ENCODE measurements at regions not wholly inside any gene's neighbourhood (a gene's known extent, or its start where the extent isn't known, plus 50 kb on each side); places are given as distances from the start of the nearest gene placed in this dataset.

GRCh38 chr6:108742041-108742440 is 106.2 kb upstream of the ARMC2 start:
- Histone ChIP-seq H3K36me3 (ENCODE audit: control insufficient read depth in 2 of 2, insufficient read depth in 2 of 2, low read length in 1 of 2) (no peaks in the 10 kb centered on the region), H3K27me3 (ENCODE audit: control insufficient read depth in 2 of 2, insufficient read depth in 1 of 2, low read length in 1 of 2) (no peaks in the 10 kb centered on the region), H3K4me1 (ENCODE audit: control insufficient read depth in 2 of 2, insufficient read depth in 2 of 2, low read length in 2 of 2) (no peaks in the 10 kb centered on the region), H3K9me3 (ENCODE audit: control insufficient read depth in 2 of 2, insufficient read depth in 1 of 2, low read length in 1 of 2) (no peaks in the 10 kb centered on the region), H3K4me3 (ENCODE audit: low read length in 2 of 2) (no peak overlapping the region), H3K27ac (ENCODE audit: low read depth in 1 of 2, low read length in 1 of 2) (no peak overlapping the region)
- WGBS = 41% methylated on average over 2 of the region's 2 CpGs
- DNase-seq (ENCODE audit: low read depth in 6 of 9, low spot score in 9 of 9) = no peak

- Histone ChIP-seq H3K9me3 (ENCODE audit: control insufficient read depth in 2 of 2, insufficient read depth in 1 of 2, low read length in 1 of 2) (no peaks in the 10 kb centered on the region), H3K4me1 (ENCODE audit: control insufficient read depth in 2 of 2, insufficient read depth in 2 of 2, low read length in 2 of 2) (no peaks in the 10 kb centered on the region), H3K36me3 (ENCODE audit: control insufficient read depth in 2 of 2, insufficient read depth in 2 of 2, low read length in 1 of 2) (no peaks in the 10 kb centered on the region), H3K4me3 (ENCODE audit: low read length in 2 of 2) (no peak overlapping the region), H3K27me3 (ENCODE audit: control insufficient read depth in 2 of 2, insufficient read depth in 1 of 2, low read length in 1 of 2) (no peaks in the 10 kb centered on the region), H3K27ac (ENCODE audit: low read depth in 1 of 2, low read length in 1 of 2) (no peak overlapping the region)
- WGBS = 95% methylated on average over 8 of the region's 8 CpGs
- no peak for DNase-seq (ENCODE audit: low read depth in 6 of 9, low spot score in 9 of 9)
Measured at GRCh38 chr6:108744244-108744972, 103.8 kb upstream of the ARMC2 start.

DNA sequence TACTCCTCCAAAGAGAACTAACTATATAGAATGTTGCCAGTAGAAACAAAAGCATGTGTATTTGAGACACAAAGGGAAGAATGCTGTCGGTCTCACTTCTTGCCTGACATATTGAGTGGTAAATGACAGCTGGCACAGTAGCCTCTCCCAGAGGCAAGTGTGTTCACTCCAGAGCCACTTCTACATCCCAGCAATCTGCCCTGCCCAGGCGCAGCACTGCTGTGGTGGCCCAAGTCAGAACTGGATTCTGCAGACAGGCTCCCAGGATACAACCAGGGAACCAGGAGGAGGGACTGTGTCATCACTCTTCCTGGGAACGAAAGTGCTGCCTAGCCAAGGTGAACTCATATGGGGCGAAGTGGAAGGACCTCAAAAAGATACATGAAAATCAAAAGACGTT is 103.2 kb upstream of the ARMC2 start:
- DNase-seq (ENCODE audit: low read depth in 6 of 9, low spot score in 9 of 9) = no peak
- whole genome bisulfite sequencing = 96% methylated on average over 5 of the region's 5 CpGs
- no peaks in the 10 kb centered on the region for H3K4me1 ChIP-seq (ENCODE audit: control insufficient read depth in 2 of 2, insufficient read depth in 2 of 2, low read length in 2 of 2)
- no peaks in the 10 kb centered on the region for H3K27me3 ChIP-seq (ENCODE audit: control insufficient read depth in 2 of 2, insufficient read depth in 1 of 2, low read length in 1 of 2)
- no peak overlapping the region for H3K27ac ChIP-seq (ENCODE audit: low read depth in 1 of 2, low read length in 1 of 2)
- no peak overlapping the region for H3K4me3 ChIP-seq (ENCODE audit: low read length in 2 of 2)
- no peaks in the 10 kb centered on the region for H3K9me3 ChIP-seq (ENCODE audit: control insufficient read depth in 2 of 2, insufficient read depth in 1 of 2, low read length in 1 of 2)
- H3K36me3 ChIP-seq (ENCODE audit: control insufficient read depth in 2 of 2, insufficient read depth in 2 of 2, low read length in 1 of 2) = no peaks in the 10 kb centered on the region

- Histone ChIP-seq H3K36me3 (ENCODE audit: control insufficient read depth in 2 of 2, insufficient read depth in 2 of 2, low read length in 1 of 2) (no peaks in the 10 kb centered on the region), H3K9me3 (ENCODE audit: control insufficient read depth in 2 of 2, insufficient read depth in 1 of 2, low read length in 1 of 2) (no peaks in the 10 kb centered on the region), H3K27me3 (ENCODE audit: control insufficient read depth in 2 of 2, insufficient read depth in 1 of 2, low read length in 1 of 2) (no peaks in the 10 kb centered on the region), H3K4me1 (ENCODE audit: control insufficient read depth in 2 of 2, insufficient read depth in 2 of 2, low read length in 2 of 2) (no peaks in the 10 kb centered on the region), H3K4me3 (ENCODE audit: low read length in 2 of 2) (no peak overlapping the region), H3K27ac (ENCODE audit: low read depth in 1 of 2, low read length in 1 of 2) (no peak overlapping the region)
- DNase-seq (ENCODE audit: low read depth in 6 of 9, low spot score in 9 of 9) = no peak
- whole genome bisulfite sequencing = 98% methylated on average over 2 of the region's 2 CpGs
Measured at GRCh38 chr6:108745664-108746336, 102.4 kb upstream of the ARMC2 start.

DNA sequence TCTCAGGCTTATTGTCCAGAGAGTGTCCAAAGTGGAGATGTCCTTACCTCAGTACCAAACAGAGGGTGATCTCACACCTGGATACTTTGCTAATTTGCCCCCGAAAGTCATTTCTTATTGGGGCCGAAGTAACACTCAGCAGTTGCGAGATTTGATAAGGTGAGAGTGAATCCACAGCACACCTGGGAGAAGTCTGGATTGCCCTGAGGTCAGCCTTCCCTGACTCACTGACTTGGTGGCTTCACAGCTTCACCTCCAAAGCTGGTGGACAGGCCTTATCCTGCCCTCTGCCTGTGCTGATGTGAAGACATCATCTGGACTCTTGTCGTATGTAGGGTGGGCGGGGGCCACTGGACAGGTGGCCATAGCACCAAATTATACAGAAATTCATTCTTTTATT is 101.9 kb upstream of the ARMC2 start:
- Histone ChIP-seq H3K9me3 (ENCODE audit: control insufficient read depth in 2 of 2, insufficient read depth in 1 of 2, low read length in 1 of 2) (no peaks in the 10 kb centered on the region), H3K27ac (ENCODE audit: low read depth in 1 of 2, low read length in 1 of 2) (no peak overlapping the region), H3K4me3 (ENCODE audit: low read length in 2 of 2) (no peak overlapping the region), H3K27me3 (ENCODE audit: control insufficient read depth in 2 of 2, insufficient read depth in 1 of 2, low read length in 1 of 2) (no peaks in the 10 kb centered on the region), H3K4me1 (ENCODE audit: control insufficient read depth in 2 of 2, insufficient read depth in 2 of 2, low read length in 2 of 2) (no peaks in the 10 kb centered on the region), H3K36me3 (ENCODE audit: control insufficient read depth in 2 of 2, insufficient read depth in 2 of 2, low read length in 1 of 2) (no peaks in the 10 kb centered on the region)
- 97% methylated on average over 5 of the region's 5 CpGs for WGBS
- DNase-seq (ENCODE audit: low read depth in 6 of 9, low spot score in 9 of 9) = no peak

GRCh38 chr6:108746836-108747575 is 101.2 kb upstream of the ARMC2 start:
- Histone ChIP-seq H3K27ac (ENCODE audit: low read depth in 1 of 2, low read length in 1 of 2) (no peak overlapping the region), H3K36me3 (ENCODE audit: control insufficient read depth in 2 of 2, insufficient read depth in 2 of 2, low read length in 1 of 2) (no peaks in the 10 kb centered on the region), H3K4me3 (ENCODE audit: low read length in 2 of 2) (no peak overlapping the region), H3K27me3 (ENCODE audit: control insufficient read depth in 2 of 2, insufficient read depth in 1 of 2, low read length in 1 of 2) (no peaks in the 10 kb centered on the region), H3K9me3 (ENCODE audit: control insufficient read depth in 2 of 2, insufficient read depth in 1 of 2, low read length in 1 of 2) (no peaks in the 10 kb centered on the region), H3K4me1 (ENCODE audit: control insufficient read depth in 2 of 2, insufficient read depth in 2 of 2, low read length in 2 of 2) (no peaks in the 10 kb centered on the region)
- no peak for DNase-seq (ENCODE audit: low read depth in 6 of 9, low spot score in 9 of 9)
- WGBS = 96% methylated on average over 9 of the region's 9 CpGs

- Histone ChIP-seq H3K27me3 (ENCODE audit: control insufficient read depth in 2 of 2, insufficient read depth in 1 of 2, low read length in 1 of 2) (no peaks in the 10 kb centered on the region), H3K4me1 (ENCODE audit: control insufficient read depth in 2 of 2, insufficient read depth in 2 of 2, low read length in 2 of 2) (no peaks in the 10 kb centered on the region), H3K36me3 (ENCODE audit: control insufficient read depth in 2 of 2, insufficient read depth in 2 of 2, low read length in 1 of 2) (no peaks in the 10 kb centered on the region), H3K9me3 (ENCODE audit: control insufficient read depth in 2 of 2, insufficient read depth in 1 of 2, low read length in 1 of 2) (no peaks in the 10 kb centered on the region), H3K4me3 (ENCODE audit: low read length in 2 of 2) (no peak overlapping the region), H3K27ac (ENCODE audit: low read depth in 1 of 2, low read length in 1 of 2) (no peak overlapping the region)
- no peak for DNase-seq (ENCODE audit: low read depth in 6 of 9, low spot score in 9 of 9)
- 97% methylated on average over 1 of the region's 1 CpG for WGBS
Measured at GRCh38 chr6:108748055-108748454, 100.2 kb upstream of the ARMC2 start.

DNA sequence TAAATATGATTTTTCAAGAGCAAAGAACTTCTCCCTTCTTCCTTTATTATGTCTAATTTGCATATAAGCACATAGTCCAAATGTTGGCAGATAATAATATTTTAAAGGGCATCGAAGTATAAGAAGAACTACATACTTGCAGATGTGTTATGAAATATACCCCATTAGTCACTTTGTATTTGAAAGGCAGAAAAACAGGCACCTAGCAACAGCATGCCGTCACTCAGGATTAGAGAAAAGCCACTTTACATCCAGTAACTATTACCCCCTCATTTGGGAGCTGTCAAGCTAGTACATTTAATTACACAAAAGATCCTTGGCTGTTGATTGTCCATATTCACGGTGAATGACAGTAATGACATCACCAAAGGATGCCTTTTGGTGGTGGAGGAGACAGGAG is 99.3 kb upstream of the ARMC2 start:
- Histone ChIP-seq H3K27ac (ENCODE audit: low read depth in 1 of 2, low read length in 1 of 2) (no peak overlapping the region), H3K4me3 (ENCODE audit: low read length in 2 of 2) (no peak overlapping the region), H3K36me3 (ENCODE audit: control insufficient read depth in 2 of 2, insufficient read depth in 2 of 2, low read length in 1 of 2) (no peaks in the 10 kb centered on the region), H3K9me3 (ENCODE audit: control insufficient read depth in 2 of 2, insufficient read depth in 1 of 2, low read length in 1 of 2) (no peaks in the 10 kb centered on the region), H3K27me3 (ENCODE audit: control insufficient read depth in 2 of 2, insufficient read depth in 1 of 2, low read length in 1 of 2) (no peaks in the 10 kb centered on the region), H3K4me1 (ENCODE audit: control insufficient read depth in 2 of 2, insufficient read depth in 2 of 2, low read length in 2 of 2) (no peaks in the 10 kb centered on the region)
- DNase-seq (ENCODE audit: low read depth in 6 of 9, low spot score in 9 of 9) = no peak
- 98% methylated on average over 3 of the region's 3 CpGs for WGBS

DNA sequence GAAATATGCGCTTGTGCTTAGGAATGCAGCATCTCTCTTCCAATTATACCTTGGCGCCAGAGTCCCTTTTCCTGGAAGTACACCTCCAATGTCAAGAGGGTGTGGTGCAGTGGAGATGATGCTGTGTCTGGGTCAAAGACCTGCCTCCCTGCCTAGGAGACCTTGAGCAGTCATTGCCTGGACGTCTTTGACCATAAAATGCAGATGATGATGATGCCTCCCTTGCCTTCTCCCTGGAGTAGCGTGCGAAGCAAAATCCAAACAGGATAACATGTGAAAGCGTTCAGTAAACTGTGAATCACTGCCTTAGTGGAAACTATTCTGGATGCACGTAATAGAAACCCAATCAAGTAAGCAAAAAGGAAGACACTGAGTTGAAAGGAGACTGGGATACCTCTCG is 97.4 kb upstream of the ARMC2 start:
- Histone ChIP-seq H3K4me1 (ENCODE audit: control insufficient read depth in 2 of 2, insufficient read depth in 2 of 2, low read length in 2 of 2) (no peaks in the 10 kb centered on the region), H3K27ac (ENCODE audit: low read depth in 1 of 2, low read length in 1 of 2) (no peak overlapping the region), H3K9me3 (ENCODE audit: control insufficient read depth in 2 of 2, insufficient read depth in 1 of 2, low read length in 1 of 2) (no peaks in the 10 kb centered on the region), H3K36me3 (ENCODE audit: control insufficient read depth in 2 of 2, insufficient read depth in 2 of 2, low read length in 1 of 2) (no peaks in the 10 kb centered on the region), H3K4me3 (ENCODE audit: low read length in 2 of 2) (no peak overlapping the region), H3K27me3 (ENCODE audit: control insufficient read depth in 2 of 2, insufficient read depth in 1 of 2, low read length in 1 of 2) (no peaks in the 10 kb centered on the region)
- no peak for DNase-seq (ENCODE audit: low read depth in 6 of 9, low spot score in 9 of 9)
- 95% methylated on average over 8 of the region's 8 CpGs for WGBS

All from thymus (tissue), 11 donors.